Retinal pigment epithelial cell (primary cell): ENCODE measurements at regions not wholly inside any gene's neighbourhood (a gene's known extent, or its start where the extent isn't known, plus 50 kb on each side); places are given as distances from the start of the nearest gene placed in this dataset.

ENCODE experiments used
- DNase-seq: peaks from one replicate; pipeline ENCODE4 v3.0.0-alpha.2; 2010; ENCODE audit warnings: low read depth
- H3K4me3 ChIP-seq: 2 replicates; pipeline ENCODE4 v1.5.1; 2011; ENCODE audit warnings: mild to moderate bottlenecking, low read length, control low read depth, moderate library complexity
- TF ChIP-seq, protein P1 (sequence below): conservative IDR thresholded peaks from 2 replicates; pipeline ENCODE4 v1.5.1; 2011; ENCODE audit warnings: low read depth, low read length, control low read depth, inconsistent platforms

DNA sequence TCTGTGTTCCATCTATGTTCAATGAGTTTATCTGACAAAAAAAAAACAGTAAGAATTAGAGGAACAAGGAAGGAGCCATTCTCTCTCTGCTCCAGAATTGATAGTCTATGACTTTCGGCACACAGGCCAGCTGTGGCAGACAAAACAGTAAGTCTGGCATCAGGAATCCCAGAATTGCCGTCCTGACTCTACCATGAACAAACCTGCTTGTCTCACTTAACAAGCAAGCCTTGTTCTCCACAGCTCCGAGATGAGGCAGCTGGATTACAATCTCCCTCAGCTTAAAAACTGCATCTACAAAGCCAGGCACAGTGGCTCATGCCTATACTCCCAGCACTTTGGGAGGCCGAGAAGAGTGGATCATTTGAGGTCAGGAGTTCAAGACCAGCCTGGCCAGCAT lies 153.6 kb upstream of the TMCC3 start:
- no peak overlapping the region for H3K4me3 ChIP-seq
- no peak for DNase-seq
- TF ChIP-seq, protein P1, sequence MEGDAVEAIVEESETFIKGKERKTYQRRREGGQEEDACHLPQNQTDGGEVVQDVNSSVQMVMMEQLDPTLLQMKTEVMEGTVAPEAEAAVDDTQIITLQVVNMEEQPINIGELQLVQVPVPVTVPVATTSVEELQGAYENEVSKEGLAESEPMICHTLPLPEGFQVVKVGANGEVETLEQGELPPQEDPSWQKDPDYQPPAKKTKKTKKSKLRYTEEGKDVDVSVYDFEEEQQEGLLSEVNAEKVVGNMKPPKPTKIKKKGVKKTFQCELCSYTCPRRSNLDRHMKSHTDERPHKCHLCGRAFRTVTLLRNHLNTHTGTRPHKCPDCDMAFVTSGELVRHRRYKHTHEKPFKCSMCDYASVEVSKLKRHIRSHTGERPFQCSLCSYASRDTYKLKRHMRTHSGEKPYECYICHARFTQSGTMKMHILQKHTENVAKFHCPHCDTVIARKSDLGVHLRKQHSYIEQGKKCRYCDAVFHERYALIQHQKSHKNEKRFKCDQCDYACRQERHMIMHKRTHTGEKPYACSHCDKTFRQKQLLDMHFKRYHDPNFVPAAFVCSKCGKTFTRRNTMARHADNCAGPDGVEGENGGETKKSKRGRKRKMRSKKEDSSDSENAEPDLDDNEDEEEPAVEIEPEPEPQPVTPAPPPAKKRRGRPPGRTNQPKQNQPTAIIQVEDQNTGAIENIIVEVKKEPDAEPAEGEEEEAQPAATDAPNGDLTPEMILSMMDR: no peak

DNA sequence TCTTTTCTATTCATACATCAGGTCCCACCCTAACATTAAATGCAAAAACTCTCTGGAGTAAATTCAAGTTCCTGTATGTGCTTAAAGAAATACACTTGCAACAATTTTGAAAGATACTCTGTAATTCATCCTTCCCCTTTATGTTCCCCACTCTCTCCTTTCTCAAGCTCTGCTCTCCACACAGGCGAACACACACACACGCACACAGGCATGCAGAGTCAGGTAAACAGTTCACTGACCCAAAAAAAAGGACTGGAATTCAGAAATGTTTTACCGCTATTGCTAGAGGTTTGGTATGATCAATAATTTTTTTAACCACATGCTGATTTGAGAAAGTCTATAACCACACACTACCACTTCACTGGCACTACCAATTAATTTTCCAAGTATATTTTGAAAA lies 152.4 kb upstream of the TMCC3 start:
- no peak for DNase-seq
- TF ChIP-seq, protein P1: no peak

DNA sequence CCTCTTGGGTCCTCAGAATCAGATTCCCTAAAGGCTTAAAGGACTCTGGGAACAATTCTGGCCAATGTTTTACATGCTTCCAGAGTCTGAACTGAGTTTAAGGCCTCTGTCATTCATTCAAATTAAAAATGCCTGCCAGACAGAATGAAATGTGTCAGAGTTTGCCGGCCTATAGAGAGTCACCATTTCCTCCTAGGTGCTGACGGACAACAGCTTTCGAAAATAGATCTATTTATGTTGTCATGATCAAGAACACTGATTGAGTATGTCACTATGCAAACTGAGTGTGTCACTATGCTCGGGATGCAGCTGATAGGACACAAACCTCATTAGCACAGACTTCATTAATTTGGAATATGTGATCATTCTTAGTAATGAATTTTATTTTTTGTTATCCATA lies 151.4 kb upstream of the TMCC3 start:
- DNase-seq: no peak
- TF ChIP-seq, protein P1: no peak
- H3K4me3 ChIP-seq: no peak overlapping the region

More for the DNA sequence above, 152.4 kb upstream of the TMCC3 start:
- no peak overlapping the region for H3K4me3 ChIP-seq

DNA sequence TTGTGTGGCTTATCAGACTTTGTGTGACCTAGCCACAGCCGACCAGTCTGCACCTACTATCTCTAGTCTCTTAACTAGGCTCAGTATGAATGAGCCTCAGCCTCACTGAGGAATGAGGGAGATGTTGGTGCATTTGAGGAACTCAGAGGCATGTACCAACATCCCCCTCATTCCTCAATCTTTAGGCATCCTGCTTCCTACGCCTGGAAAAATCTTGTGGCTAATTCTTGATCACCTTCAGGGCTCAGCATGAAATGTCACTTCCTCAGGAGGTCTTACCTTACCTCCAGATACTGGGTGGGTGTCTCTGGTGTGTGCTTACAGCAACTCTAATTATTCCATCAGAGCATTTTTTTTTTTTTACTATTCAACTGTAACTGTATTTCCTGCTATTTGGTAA lies 148.8 kb upstream of the TMCC3 start:
- H3K4me3 ChIP-seq: no peak overlapping the region
- TF ChIP-seq, protein P1: no peak
- DNase-seq: no peak

DNA sequence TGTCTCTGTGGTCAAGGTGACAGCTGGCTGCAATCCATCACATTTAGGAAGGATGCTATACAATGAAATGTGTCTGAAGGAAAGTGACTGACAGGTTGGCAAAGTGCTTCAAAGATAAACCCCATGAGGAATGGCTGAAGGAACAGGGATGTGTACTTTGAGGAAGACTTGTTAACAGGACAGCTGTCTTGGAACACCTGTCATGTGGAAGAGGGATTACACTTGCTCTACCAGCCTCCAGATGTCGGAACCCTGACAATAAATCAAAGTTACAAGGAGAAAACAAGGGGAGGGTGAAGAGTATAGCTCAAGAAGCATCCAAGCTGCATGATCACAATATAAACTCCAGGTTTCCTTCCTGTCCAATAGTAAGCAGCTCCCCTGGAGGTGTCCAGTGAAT lies 147.8 kb upstream of the TMCC3 start:
- H3K4me3 ChIP-seq: no peak overlapping the region
- no peak for DNase-seq
- TF ChIP-seq, protein P1: no peak

DNA sequence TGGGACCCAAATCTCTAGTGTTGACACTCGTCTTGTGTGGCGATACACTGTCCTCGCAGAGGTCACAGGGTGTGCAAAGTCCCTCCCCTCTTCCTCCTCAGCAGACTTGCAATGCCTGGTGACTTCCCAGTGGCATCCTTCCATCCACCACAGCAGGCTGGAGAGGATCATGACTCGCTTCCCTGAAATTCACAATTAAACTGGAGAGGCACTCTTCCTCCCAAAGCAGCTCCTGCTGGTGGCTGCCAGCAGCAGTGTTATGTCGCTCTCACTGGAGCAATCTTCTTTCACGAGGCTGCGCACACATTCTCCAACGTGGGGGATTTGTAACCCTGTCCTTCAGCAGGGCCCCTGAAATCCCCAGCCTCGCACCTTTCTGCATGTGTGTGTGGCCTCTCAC lies 145.2 kb upstream of the TMCC3 start:
- TF ChIP-seq, protein P1: peak; percentile 29
- no peak overlapping the region for H3K4me3 ChIP-seq
- DNase-seq: no peak

DNA sequence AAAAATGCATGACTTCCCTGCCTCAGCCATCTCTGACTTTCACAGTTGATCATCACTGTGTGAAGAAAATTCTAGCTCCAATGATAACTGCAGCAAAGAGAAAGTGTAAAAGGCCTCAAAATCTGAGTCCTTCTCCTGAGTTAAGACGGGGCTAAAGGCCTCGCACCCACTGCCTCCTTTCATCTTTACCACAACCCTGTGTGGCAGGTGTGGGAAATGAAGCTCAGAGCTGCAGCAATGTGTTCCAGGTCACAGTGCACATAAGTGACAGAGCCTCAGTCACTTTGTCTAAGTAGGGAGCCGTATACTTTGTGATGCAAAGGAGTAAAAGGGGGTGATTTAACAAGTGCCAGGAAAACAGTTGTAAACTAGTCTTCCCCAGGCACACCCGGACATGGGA lies 144.7 kb upstream of the TMCC3 start:
- no peak overlapping the region for H3K4me3 ChIP-seq
- DNase-seq: no peak
- TF ChIP-seq, protein P1: no peak
